SK-N-SH (cell line): ENCODE measurements at regions not wholly inside any gene's neighbourhood (a gene's known extent, or its start where the extent isn't known, plus 50 kb on each side); places are given as distances from the start of the nearest gene placed in this dataset.

Experiments
- CTCF ChIP-seq: fragments of 200-600 bp; sonication (generic); IDR thresholded peaks from 2 replicates; pipeline ENCODE4 v1.6.1; 2017; ENCODE audit warnings: antibody characterized with exemption, mild to moderate bottlenecking, moderate library complexity
- POLR2AphosphoS5 ChIP-seq: IDR thresholded peaks from 2 replicates; pipeline ENCODE4 v1.6.1; 2012; ENCODE audit warnings: low read depth, low read length
- TEAD4 ChIP-seq: IDR thresholded peaks from 2 replicates; pipeline ENCODE4 v1.4.0; 2012; ENCODE audit warnings: mild to moderate bottlenecking, borderline replicate concordance; ENCODE audit not compliant: insufficient read depth

GRCh38 chr9:109593612-109594011 lies 95.5 kb upstream of the PTPN3 start:
- no peak for TF ChIP-seq CTCF
- no peak for TF ChIP-seq TEAD4
- TF ChIP-seq POLR2AphosphoS5 = no peak
